SK-N-MC (cell line): ENCODE measurements at regions not wholly inside any gene's neighbourhood (a gene's known extent, or its start where the extent isn't known, plus 50 kb on each side); places are given as distances from the start of the nearest gene placed in this dataset.
"Not testable (repeated sequence)": the region's sequence is repeated elsewhere in the genome, so short reads cannot be mapped to it uniquely, and the experiment has no call there.

ENCODE experiments used
- EZH2 ChIP-seq: fragments of 200-600 bp; sonication (generic); IDR thresholded peaks from one replicate; pipeline ENCODE4 v1.6.1; 2017; ENCODE audit warnings: antibody characterized with exemption
- FOXP2 ChIP-seq: optimal IDR thresholded peaks from 2 replicates; pipeline ENCODE3; 2011; ENCODE audit warnings: mild to moderate bottlenecking, moderate library complexity; ENCODE audit not compliant: insufficient read depth; ENCODE audit errors: extremely low read length, control extremely low read depth
- POLR2AphosphoS5 ChIP-seq: IDR thresholded peaks from 2 replicates; pipeline ENCODE4 v1.6.1; 2012; ENCODE audit warnings: mild to moderate bottlenecking, low read depth, low read length, borderline replicate concordance

DNA sequence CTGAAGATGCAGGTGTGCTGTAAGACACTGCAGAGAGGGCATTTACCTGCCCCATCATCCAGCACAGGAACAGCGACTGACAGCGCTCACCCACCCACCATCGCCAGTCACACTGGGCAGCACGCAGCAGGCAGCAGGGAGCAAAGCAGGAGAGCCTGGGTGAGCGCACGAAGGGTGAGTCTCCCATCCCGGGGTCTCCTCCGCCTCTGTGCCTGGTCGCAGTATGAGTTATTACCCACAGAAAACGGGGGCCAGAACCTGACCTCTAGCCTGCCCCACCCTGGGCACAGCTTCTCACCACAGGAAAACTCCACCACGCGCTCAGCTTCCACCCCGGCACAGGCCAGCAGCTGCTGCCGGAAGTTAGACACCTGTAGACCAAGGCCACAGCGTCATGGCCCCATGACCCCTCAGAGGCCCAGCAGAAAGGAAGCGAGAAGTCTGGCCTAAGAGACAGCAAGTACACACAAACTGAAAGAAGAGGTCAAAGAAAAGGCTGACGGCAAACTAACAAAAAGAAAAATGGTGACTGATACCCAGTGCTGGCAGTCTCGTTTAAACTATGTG lies 186.1 kb downstream of the KLRB1 start:
- not testable (repeated sequence) for TF ChIP-seq POLR2AphosphoS5, EZH2, FOXP2
